ENCODE measurements at regions not wholly inside any gene's neighbourhood (a gene's known extent, or its start where the extent isn't known, plus 50 kb on each side); places are given as distances from the start of the nearest gene placed in this dataset.

DNA sequence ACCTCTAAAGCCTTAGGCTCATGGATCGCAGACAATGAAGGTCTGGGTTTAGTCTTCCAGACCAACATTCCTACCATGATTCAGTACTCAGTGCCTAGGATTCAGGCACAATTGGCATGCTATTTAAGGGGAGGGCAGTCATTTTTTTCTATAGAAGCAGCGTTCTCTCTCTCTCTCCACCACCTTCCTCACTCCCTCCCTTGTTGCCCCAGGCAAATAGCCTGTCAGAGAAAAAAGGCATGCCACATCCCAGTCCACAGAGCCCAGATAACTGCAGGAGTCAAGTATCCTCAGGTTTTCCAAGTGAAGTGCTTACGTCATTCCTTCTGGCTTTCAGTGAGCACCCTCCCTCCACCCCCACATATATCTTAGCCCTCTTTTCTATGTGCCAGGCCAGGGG, 533.0 kb downstream of the BCOR start:
- ChIA-PET POLR2A (no interaction called here), CTCF (ENCODE audit: low intra/inter-chr PET ratio) (no interaction called here)
- Histone ChIP-seq H3K27ac (ENCODE audit: extremely low read depth, low read depth, low read length) (no peak overlapping the region), H3K79me2 (ENCODE audit: control insufficient read depth, insufficient read depth, low read length) (no peaks in the 10 kb centered on the region), H3K27me3 (ENCODE audit: control insufficient read depth in 2 of 2, insufficient read depth in 2 of 2, low read length in 2 of 2) (no peaks in the 10 kb centered on the region), H3K9ac (ENCODE audit: insufficient read depth in 1 of 2, low read depth in 2 of 2, low read length in 2 of 2) (no peak overlapping the region), H3K4me3 (no peak overlapping the region), H3K9me1 (ENCODE audit: control insufficient read depth, insufficient read depth, low read length) (no peaks in the 10 kb centered on the region), H4K20me1 (replicated peaks; ENCODE audit: control insufficient read depth, insufficient read depth, low read length) (no peaks in the 10 kb centered on the region), H2AFZ (ENCODE audit: low read depth, low read length) (no peak overlapping the region), H3K9me3 (replicated peaks; ENCODE audit: control insufficient read depth, insufficient read depth, low read depth, low read length) (no peaks in the 10 kb centered on the region), H3K4me2 (ENCODE audit: insufficient read depth, low read length) (no peak overlapping the region), H3K4me1 (replicated peaks in 1 of 2; ENCODE audit: control insufficient read depth in 2 of 2, insufficient read depth in 2 of 2, low read length in 2 of 2) (no peaks in the 10 kb centered on the region), H3K36me3 (ENCODE audit: control insufficient read depth, insufficient read depth, low read length) (no peaks in the 10 kb centered on the region)
- in situ Hi-C loops (cut with MboI) = no loop called here
- no TSS peak for BruUV-seq (replicated peaks)
- DNase-seq (ENCODE audit: extremely low read depth in 1 of 4, low spot score in 3 of 4) = no peak
- TF ChIP-seq ZNF561 (CRISPR knock-in tag; conservative IDR thresholded peaks at IDR 0.05) (no peak), ZNF589 (CRISPR knock-in tag; IDR thresholded peaks at IDR 0.05; ENCODE audit: low read depth) (no peak)
- 28% methylated on average over 2 of the region's 3 CpGs for whole genome bisulfite sequencing (ENCODE audit: insufficient coverage, low coverage, missing lambda C conversion rate)
- intact Hi-C loops (cut with micrococcal nuclease) = no loop called here
- no peak for FAIRE-seq
- ATAC-seq = no peak

DNA sequence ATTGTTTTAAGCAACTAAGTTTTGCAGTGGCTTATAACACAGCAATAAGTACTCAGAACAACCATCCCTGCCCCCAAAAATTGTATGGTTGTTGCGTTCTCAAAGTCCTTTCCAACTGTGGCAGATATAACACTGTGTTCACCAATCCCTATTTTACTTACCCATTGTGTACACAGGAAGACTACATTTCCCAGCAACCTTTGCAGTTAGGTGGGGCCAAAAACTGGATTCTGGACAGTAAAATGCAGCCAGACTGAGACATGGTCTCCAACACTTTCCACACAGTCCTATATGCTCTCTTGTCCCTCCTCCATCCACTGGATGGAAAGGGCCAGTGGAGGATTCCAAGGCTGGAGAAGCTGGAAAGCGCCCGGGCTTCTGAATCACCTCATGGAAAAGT, 523.6 kb downstream of the BCOR start:
- peak; percentile 74 for TF ChIP-seq HCFC1 (IDR thresholded peaks at IDR 0.05; ENCODE audit: low read depth, low read length)
- no peak for TF ChIP-seq RB1 (IDR thresholded peaks at IDR 0.05; ENCODE audit: low read depth)
- peak; percentile 71 for TF ChIP-seq ZNF143 (CRISPR knock-in tag; IDR thresholded peaks at IDR 0.05)
- 0 out of 4 replicates have a peak, but pooled peaks have one; percentile 25 for TF ChIP-seq SIX5 (IDR thresholded peaks at IDR 0.05; ENCODE audit: borderline replicate concordance in 1 of 2, insufficient read depth in 1 of 2, low read depth in 1 of 2, low read length in 2 of 2)
- POLR2A ChIA-PET = interaction anchor here (0.6 kb wide), 1 partner anchor 534 kb away, joined by 3 read pairs; no protein-coding TSS in a partner anchor
- no peaks in the 10 kb centered on the region for H3K79me2 ChIP-seq (ENCODE audit: control insufficient read depth, insufficient read depth, low read length)
- H3K9me1 ChIP-seq (ENCODE audit: control insufficient read depth, insufficient read depth, low read length) = no peaks in the 10 kb centered on the region
- CTCF ChIA-PET (ENCODE audit: low intra/inter-chr PET ratio) = no interaction called here
- DNase-seq (ENCODE audit: extremely low read depth in 1 of 4, low spot score in 3 of 4) (peak in 2 of 4 experiments; percentile 12 to 15), FAIRE-seq (peak; percentile 55), ATAC-seq (peak; percentile 73; the same call in 2 of the 3 replicates)
- H3K4me1 ChIP-seq (replicated peaks in 1 of 2; ENCODE audit: control insufficient read depth in 2 of 2, insufficient read depth in 2 of 2, low read length in 2 of 2) = no peaks in the 10 kb centered on the region
- peaks cover 0 to 16% of the 10 kb centered on the region in 2 experiments; a peak in 2 of 5 replicates for H3K27me3 ChIP-seq (ENCODE audit: control insufficient read depth in 2 of 2, insufficient read depth in 2 of 2, low read length in 2 of 2)
- no peaks in the 10 kb centered on the region for H4K20me1 ChIP-seq (replicated peaks; ENCODE audit: control insufficient read depth, insufficient read depth, low read length)
- H3K9me3 ChIP-seq (replicated peaks; ENCODE audit: control insufficient read depth, insufficient read depth, low read depth, low read length) = no peaks in the 10 kb centered on the region
- in situ Hi-C loops (cut with MboI) (no loop called here), intact Hi-C loops (cut with micrococcal nuclease) (no loop called here)
- BruUV-seq (replicated peaks) = no TSS peak
- H3K4me3 ChIP-seq = no peak overlapping the region
- no peaks in the 10 kb centered on the region for H3K36me3 ChIP-seq (ENCODE audit: control insufficient read depth, insufficient read depth, low read length)
- 19% methylated on average over 3 of the region's 3 CpGs for WGBS (ENCODE audit: insufficient coverage, low coverage, missing lambda C conversion rate)
- H3K9ac ChIP-seq (ENCODE audit: insufficient read depth in 1 of 2, low read depth in 2 of 2, low read length in 2 of 2) = no peak overlapping the region
- no peak overlapping the region for H3K4me2 ChIP-seq (ENCODE audit: insufficient read depth, low read length)
- H2AFZ ChIP-seq (ENCODE audit: low read depth, low read length) = no peak overlapping the region
- no peak overlapping the region for H3K27ac ChIP-seq (ENCODE audit: extremely low read depth, low read depth, low read length)
